Iris pigment epithelial cell (primary cell): ENCODE measurements at regions not wholly inside any gene's neighbourhood (a gene's known extent, or its start where the extent isn't known, plus 50 kb on each side); places are given as distances from the start of the nearest gene placed in this dataset.

Source experiments
- DNase-seq: peaks from one replicate; pipeline ENCODE4 v3.0.0-alpha.2; 2011; ENCODE audit warnings: low read depth

DNA sequence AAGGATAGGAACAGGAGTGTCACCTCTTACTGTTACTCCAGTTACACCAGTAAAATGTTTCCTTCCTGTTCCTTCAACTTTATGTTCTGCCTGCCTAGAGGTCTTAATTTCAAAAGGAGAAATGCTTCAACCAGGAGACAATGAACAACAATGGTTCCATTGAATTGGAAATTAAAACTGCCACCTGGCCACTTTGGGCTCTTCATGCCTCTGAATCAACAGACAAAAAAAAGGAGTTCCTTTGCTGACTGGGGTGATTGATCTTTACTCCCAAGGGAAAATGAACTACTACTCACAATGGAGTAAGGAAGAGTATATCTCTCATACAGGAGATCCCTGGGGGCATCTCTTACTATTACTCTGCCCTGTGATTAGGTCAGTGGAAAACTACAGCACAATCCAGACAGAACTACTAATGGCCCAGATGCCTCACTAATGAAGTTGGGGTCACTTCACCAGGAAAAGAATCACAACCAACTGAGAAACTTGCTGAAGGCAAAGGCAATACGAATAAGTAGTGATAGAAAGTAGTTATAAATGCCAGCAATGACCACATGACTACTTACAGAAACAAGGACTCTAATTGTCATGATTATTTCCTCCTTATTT lies 76.6 kb upstream of the PRDX6 start:
- no peak for DNase-seq

DNA sequence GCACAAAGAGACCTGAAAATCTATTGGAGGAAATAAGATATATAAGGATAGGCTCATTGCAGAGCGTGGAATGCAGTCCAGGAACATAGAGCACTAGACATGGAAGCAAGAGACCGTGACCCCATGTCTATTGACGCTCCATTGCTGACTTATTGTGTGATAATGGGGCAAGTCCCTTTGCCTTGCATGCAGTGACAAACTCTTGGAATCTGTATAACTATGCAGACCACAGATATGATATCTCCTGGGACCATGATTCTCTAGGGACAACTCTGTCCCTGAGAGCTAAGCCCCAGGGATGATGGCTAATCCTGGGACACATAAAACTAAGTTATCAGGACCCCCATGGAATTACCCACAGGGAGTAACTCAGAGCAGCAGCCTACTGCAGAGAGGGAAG lies 73.1 kb upstream of the PRDX6 start:
- DNase-seq, result no peak

DNA sequence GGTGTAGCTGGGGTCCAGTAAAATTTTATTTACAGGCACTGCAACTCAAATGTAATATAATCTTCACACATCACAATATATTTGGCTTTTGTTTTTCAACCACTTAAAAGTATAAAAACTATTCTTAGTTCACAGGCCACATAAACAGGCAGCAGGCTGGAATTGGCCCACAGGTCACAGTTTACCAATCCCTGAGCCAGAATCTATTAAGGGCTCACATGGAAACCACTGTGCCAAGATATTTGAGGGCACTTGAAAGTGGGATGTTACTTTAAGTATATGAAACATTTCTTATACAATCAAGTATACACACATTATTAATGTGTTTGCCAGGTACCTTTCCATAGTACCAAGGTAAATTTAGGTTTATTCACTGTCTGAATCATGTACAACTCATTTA lies 71.9 kb upstream of the PRDX6 start:
- DNase-seq, result no peak

DNA sequence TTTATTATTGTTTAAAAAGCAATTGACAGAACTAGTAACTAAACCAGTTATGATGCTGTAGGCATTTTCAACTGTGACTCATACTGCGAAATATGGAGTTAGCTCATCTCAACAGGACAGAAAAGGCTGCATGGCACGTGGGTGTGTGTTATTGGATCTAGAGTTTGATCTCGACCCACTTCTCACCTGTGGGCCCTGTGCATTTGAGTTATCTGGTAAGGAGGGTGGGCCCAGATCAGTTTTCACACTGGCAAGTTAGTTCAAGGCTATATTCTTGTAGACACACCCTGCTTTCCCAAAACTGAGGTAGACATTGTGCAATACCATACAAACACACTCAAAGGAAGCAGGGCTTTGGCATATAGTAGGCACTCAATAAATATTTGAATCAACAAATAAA lies 71.3 kb upstream of the PRDX6 start:
- DNase-seq, result peak; percentile 88

DNA sequence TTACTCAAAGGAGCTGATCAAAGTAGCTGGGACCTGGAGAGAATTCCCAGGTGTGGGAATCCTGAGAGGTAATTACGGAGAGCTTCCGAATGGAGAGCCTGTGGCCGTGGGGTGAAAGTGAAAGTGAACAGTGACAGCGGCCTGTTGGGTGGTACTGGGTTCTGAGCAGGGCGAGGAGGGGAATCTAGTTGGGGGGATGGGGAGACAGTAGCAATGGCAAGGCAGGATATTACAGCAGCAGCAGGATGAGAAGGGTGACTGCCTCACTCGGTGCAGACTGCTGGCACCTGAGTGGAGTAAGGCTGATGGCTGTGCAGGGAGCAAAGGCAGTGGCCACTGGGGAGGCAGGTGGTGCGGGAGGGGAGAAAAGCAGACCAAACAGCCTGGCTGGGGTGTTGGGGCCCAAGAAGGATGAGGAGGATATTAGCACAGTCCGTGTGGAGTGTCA lies 70.3 kb upstream of the PRDX6 start:
- no peak for DNase-seq

DNA sequence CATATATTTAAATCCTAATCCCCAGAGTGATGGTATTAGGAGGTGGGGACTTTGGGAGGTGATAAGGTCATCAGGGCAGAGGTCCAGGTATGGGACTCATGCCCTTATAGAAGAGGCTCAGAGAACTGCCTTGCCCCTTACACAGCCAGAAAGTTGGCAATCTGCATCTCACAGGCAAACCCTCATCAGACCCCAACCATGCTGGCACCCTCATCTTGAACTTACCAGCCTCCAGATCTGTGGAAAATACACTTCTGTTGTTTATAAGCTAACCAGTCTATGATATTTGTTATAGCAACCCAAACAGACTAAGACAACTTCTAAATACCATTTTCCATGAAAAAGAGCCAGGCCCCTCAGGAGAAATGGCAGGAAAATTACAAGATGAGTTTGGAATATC lies 69.3 kb upstream of the PRDX6 start:
- no peak for DNase-seq

DNA sequence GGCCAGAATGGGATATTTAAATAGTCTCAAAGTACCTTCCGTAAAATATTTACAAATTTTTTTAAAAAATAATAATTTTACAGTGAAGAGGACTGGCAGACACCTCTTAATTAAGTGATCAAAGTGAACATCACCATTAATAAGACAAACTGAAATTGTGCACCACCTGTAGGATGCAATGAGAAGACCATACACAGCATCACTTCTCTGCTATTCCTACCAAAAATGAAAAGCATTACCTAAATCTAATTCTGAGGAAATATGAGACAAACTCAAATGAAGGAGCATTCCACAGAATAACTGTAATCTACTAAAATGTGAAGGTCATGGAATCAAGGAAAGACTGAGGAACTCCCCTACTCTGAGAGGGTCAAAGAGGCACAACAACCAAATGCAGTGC lies 68.2 kb upstream of the PRDX6 start:
- DNase-seq, result peak; percentile 22

DNA sequence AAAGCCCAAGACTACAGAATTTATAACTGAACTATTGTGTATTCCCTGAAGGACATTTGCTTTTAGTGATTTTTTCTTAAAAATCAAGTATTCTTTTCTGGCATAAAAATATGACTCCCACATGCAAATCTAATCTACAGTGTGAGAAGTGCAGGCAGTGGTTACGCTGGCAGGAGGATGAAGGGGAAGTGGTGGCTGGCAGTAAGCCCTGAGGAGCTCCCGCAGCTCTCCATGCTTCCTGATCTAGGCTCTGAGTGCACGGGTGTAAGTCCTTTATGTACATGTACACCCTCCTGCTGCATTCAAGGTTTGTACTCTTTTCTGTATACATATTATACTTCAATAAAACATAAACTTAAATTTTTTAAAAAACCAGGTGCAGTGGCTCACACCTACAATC lies 67.5 kb upstream of the PRDX6 start:
- peak; percentile 92 for DNase-seq

DNA sequence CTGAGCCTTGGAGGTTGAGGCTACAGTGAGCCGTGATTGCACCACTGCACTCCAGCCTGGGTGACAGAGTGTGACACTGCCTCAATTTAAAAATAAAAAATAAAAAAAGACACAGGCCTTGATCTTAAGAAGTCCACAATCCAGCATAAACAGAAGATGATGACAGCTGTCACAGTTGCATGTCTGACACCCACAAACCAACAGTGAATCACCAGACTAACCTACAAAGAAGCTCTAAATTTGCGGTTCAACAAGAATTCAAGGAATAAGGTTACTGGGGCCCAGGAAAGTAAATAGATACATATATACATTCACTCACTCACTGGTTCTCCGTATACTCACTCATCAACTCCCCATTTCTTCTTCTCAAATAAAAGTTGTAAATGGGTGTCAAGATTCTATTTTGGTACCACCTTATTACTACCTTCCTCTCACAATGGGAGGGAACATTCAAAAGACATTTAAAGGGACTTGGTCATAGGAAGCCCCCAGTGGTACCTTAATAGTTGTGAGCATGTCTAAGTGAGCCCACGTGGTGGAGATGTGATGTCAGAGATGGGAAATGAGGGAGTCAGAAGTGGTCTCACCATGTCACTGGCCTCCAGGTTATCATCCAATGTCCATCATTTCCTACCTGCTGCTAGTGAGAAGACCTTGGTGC lies 66.9 kb upstream of the PRDX6 start:
- DNase-seq, result peak; percentile 70

DNA sequence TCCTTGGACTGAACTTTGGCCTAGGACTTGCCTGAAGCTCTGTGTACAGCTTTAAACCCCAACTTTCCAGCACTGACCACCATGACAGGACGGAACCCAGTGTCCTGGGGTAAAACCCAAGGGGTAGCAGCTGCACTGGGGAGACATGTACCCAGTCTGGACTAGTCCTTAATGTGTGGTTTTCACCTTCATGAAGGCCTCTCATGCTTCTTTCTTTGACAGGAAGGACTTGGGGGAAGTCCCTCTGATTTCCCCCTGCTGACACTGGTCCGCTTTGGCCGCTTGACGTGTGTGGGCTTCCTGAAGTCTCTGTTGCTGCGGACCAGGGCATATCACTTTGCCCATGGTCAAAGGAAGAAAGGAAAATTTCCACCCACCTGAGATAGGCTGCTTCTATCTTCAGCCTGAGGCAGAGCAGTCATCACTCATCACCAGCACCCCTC lies 66.3 kb upstream of the PRDX6 start:
- no peak for DNase-seq

DNA sequence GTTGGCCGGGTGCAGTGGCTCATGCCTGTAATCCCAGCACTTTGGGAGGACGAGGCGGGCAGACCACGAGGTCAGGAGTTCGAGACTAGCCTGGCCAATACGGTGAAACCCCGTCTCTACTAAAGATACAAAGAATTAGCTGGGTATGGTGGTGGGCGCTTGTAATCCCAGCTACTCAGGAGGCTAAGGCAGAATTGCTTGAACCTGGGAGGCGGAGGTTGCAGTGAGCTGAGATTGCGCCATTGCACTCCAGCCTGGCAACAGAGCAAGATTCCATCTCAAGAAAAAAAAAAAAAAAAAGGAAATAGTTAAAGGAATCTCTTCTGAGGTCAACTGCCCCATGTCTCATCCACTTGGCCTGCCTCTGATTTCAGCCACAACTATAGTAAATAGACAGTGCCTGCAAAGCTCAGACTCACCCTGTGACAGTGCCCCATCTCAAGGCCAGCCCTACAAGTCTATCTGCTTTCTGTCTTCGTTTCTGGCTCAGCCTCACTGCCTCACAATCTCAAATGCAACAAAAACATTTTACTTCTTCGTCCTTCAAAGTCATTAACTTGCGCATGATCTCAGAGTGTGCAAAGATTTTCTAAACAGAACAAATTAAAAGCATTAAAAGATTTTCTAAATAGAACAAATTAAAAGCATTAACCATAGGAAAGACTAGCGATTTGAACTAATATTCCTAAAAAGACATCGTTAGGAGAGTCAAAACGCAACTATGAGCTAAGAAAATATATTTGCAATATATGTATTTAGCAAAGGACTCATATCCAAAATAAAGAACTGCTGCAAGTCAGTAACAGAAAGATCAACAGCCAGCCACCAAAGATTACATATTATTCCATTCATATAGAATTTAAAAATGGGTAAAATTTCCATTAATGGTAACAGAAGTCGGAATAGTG lies 65.0 kb upstream of the PRDX6 start:
- peak; percentile 92 for DNase-seq

DNA sequence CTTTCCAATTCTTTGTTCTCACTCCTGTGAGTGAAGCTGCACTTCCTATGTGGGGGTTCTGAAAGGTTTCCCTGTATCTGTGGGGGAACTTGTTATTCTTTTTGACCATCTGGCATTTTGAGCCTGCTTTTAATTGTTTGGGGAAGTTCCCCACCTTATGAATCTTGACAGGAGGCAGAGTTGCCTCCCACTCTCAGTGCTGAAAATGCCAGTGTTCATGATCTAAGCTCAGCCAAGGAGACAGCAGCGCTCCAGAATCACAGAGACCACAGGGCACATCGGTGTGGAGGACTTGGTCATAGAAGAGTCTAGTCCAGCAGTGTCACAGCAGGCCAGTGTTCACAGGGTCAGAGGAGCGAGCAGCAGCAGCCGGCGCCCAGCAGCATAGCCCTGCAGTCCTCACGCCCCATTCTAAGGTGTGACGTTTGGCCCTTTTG lies 63.8 kb upstream of the PRDX6 start:
- DNase-seq, result no peak

DNA sequence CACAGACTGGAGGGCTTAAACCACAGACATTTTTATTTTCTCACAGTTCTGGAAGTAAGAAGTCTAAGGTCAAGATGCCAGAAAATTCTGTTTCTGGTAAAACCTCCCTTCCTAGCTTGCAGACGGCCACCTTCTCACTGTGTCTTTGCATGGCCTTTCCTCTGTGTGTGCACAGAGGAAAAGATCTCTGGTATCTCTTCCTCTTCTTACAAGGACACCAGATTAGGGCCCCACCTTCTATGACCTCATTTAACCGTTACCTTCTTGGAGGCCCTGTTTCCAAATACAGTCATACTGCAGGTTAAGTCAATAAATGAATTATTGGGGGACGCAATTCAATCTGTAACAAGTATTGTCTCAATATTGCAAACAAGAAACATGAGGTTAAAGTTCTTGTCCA lies 63.0 kb upstream of the PRDX6 start:
- no peak for DNase-seq

DNA sequence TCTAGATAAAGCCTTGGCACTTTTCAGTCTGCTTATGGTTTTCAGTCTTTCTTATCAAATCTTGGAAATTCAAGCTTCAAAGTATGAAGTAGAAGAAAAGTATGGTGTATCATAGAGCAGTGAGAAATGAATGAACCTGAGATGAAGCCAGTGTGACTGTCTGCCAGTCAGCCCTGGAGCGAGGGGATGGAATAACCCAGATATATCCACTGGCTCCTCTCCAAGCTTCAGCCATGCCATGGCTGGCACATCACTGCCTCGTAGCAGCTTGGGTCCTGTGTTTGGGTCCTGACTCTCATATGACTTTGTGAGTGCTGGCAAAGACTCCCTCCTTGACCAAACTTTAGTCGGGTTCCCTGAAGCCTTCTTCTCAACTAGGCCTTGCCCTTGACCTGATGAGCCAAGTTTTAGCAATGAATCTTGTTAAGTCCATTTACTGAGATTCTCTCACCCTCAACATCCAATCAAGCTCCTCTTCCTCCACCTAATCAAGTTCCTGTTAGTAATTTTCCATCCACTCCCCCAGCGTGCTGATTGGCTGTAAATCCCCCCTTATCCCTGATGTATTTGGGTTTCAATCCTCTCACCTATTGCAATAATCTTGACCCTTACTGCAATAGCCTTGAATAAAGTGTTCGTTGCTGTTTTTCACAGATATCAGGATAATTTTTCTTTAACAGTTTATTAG lies 62.5 kb upstream of the PRDX6 start:
- no peak for DNase-seq

DNA sequence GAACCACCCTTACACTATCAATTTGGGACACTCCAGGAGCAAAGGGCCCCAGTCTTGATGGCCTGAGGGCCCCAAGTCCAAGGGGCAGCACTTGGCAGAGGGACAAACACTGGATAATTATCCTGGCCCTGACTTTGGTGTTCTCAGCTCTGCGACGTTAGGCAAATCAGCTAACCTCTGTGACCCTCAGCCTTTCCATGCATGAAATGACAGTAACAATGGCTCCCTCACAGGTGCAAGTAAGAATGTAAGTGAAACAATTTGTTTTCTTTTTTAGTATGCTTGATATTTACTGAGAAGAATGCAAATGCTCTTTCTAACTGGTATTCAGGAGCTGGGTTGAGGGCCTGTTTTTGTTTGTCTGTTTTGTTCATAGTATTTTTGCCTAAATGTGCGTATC lies 61.6 kb upstream of the PRDX6 start:
- DNase-seq, result no peak

DNA sequence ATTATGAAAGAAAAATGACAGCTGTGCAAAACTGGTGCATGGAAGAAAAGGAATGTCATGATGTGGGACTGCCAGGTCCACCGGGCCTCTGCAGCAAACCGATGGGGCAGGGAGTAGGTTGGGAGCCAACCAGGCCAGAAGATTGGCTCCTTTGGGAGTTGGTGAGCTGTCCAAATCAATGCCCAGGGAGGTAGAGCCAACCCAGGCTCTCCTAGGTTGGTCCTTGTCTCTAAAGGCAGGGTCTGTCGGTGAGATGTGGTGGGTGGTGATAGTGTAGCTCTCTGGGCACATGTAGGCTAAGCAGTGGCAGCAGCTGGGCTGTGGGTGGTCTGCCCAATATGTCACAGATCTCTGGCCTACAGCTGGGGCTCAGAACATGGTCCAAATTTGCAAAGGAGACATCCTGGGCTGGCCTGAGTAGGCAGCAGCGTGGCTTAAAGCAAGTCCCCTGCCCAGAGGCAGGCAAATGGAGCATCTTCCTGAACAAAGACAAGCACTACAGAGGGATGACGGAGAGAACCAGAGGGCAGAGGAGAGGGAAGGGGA lies 61.2 kb upstream of the PRDX6 start:
- no peak for DNase-seq

DNA sequence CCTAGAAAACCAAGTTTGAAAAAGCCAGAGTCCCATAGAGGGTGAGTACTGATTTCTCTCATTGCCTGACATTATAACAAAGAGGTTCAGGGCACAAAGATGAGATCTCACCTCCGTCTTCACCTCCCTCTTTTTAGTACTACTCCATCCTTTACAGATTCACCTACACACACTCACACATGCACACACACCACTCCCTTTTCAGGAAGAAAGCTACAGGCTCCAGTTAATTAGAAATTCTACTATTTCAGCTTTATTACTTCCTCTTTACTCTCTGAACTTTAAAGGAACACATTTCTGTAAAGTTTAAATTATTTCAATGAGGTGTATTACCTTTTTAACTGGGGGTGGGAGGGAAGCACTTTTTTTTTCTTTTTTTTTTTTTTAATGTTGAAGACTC lies 59.6 kb upstream of the PRDX6 start:
- no peak for DNase-seq

DNA sequence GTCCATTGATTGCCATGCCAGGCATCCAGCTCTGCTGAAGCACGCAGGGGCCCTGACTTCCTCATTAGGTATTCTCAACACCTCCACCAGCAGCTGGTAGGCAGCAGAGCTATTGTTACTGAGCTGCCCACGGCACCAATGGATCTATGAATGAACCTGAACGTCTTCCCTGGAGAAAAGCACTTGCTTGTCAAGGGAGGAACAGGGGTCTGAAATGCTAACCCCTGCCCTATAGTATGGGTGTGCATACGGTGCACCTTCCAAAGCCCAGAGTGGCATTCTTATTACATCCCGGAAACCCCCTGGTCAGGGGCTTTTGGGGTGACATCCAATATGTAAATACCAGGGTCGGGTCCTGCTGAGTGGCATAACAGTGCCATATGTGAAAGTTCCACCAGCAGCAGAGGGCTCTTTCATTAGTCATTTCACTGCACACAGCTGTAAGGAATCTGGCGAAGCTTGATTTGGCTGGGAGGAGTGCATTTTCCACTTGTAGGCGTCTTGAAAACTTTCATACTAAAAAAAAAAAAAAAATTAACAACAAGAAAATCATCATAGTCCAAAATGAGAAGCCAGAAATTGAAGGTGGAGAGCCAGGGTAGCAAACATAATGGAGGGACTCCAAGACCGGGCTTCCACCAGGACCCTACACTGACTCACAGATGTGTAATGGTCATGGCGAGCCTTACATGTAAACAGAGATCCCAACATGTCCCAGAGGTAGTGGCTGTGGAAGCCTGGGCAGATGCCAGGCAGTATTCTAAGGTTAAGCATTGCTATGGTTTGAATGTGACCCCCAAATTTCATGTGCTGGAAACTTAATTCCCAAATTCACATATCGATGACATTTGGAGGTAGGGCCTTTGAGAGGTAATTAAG lies 58.8 kb upstream of the PRDX6 start:
- no peak for DNase-seq

DNA sequence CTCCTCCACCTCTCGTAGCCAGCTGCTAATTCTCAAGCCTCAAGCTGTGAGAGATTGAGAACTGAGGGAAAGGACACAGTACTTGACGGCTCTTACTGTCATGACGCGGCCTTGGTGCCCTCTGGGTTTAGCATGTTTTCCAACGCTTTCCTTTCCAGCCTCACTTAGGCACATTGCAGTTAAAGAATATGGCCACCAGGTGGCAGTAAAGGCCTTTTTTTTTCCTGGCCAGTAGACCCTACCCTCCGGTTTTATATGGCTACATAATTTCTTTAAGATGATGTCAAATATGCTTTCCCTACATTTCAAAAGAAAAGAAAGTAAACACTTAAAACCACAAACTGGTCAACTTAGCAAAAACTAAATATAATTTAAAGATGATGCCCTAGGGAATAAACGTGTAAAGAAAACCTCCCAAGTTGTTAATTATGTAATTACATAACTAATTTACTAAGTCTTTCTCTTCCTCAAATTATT lies 56.8 kb upstream of the PRDX6 start:
- DNase-seq, result peak; percentile 81

DNA sequence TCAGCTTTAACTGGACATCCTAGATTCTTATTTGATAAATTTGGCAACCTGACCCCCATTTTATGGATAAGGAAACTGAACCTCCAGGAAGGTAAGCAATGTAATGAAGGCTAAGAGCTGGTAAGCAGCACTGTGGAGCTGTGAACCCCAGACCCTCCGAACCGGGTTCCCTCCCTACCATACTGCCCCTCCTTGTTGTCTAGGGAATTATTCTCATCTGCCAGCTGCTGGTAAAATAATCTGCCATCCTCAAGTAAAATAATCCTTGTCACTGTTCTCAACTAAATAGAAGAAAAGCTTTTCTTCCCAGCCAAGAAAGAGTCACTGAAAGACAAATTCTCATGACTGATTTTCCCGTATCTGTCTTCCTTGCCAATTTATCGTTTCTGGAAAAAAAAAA lies 55.8 kb upstream of the PRDX6 start:
- no peak for DNase-seq

DNA sequence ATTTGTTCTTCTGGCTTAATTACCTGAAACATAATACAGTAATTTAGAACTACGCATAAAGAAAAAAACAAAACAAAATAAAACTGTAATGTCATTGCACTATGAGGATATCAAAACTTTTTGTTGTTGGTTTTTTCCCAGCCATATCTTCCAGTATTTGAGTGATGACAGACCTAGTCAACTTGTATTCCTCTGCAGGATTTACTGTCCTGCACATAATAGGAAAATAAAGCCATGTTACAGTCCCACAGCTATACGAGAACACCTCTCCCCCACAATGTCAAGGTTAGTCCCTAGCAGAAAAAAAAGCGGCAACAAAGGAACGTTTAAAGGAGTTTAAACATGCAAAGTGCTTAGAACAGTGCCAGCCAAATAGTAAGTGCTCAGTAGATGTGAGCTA lies 55.3 kb upstream of the PRDX6 start:
- no peak for DNase-seq
